Ovary (tissue), 7 donors: ENCODE measurements at regions not wholly inside any gene's neighbourhood (a gene's known extent, or its start where the extent isn't known, plus 50 kb on each side); places are given as distances from the start of the nearest gene placed in this dataset.

ENCODE experiments used
- DNase-seq, 5 donors: peaks; one replicate each; pipeline ENCODE4 v3.0.0-alpha.2; 2019 to 2020
- H3K27ac ChIP-seq, 2 donors: fragments of 200-600 bp; one replicate each; pipeline versions ENCODE4 v1.5.1 to v1.8.0; 2019 to 2022
- H3K27me3 ChIP-seq: fragments of 200-600 bp; one replicate; pipeline ENCODE4 v1.8.0; 2022
- H3K36me3 ChIP-seq: fragments of 200-600 bp; sonication (generic); one replicate; pipeline ENCODE4 v1.5.1; 2019
- H3K4me1 ChIP-seq: one replicate; pipeline ENCODE4 v1.8.1; 2013; ENCODE audit warnings: mild to moderate bottlenecking, moderate library complexity; ENCODE audit not compliant: insufficient read depth
- H3K4me3 ChIP-seq: fragments of 200-600 bp; sonication (generic); one replicate; pipeline ENCODE4 v1.5.1; 2017
- H3K9me3 ChIP-seq, 2 donors: fragments of 200-600 bp in 1 of 2; sonication (generic) in 1 of 2; one replicate each; pipeline versions ENCODE4 v1.5.1 to v1.8.1; 2013 to 2019; ENCODE audit warnings: mild to moderate bottlenecking in 1 of 2, moderate library complexity in 1 of 2
- CTCF ChIP-seq, 3 donors: fragments of 450-650 bp in 2 of 3; fragments of 200-600 bp in 1 of 3; IDR thresholded peaks; one replicate each; pipeline versions ENCODE4 v1.5.1 to v1.8.0; 2016 to 2022; ENCODE audit warnings: antibody characterized with exemption in 3 of 3, mild to moderate bottlenecking in 1 of 3
- EP300 ChIP-seq: sonication (generic); formaldehyde crosslinking; IDR thresholded peaks from one replicate; pipeline ENCODE4 v1.6.1; 2017; ENCODE audit warnings: antibody characterized with exemption
- POLR2A ChIP-seq: fragments of 450-650 bp; IDR thresholded peaks from one replicate; pipeline ENCODE4 v1.6.1; 2017; ENCODE audit warnings: antibody characterized with exemption, mild to moderate bottlenecking, moderate library complexity
- WGBS, 3 donors: extraction: QIAGEN DNeasy Blood & Tissue Kit in 1 of 3; methylation state at CpG; one replicate each; pipeline versions ENCODE4 v1.1.5 to v1.1.7; 2013 to 2017; 5-methylcytosine and 5-hydroxymethylcytosine counted together
- intact Hi-C, 4 donors: fragments of 100-400 bp; cut with DNase I; formaldehyde crosslinking; loops; one replicate each; pipeline versions ENCODE4 v1.11.0 to v1.15.1; 2022 to 2023
- donor health status: DM: no; HTN: no; CAD: no; lungs with moderate emphysema.
- donor health status: DM: no; HTN: no; CAD: no.
- donor health status: Bipolar disorder and iron deficiency.
- donor health status: DM: no; HTN: no; CAD: no.
- donor health status: DM: yes; HTN: yes; CAD: no.

- TF ChIP-seq CTCF (IDR thresholded peaks at IDR 0.05): no peak
- TF ChIP-seq EP300: no peak
- no peak for TF ChIP-seq POLR2A
- intact Hi-C loops: no loop called here
- 82 to 85% (median 84%) methylated on average over 4 of the region's 4 CpGs for WGBS, 3 donors
These were observed 55.1 kb upstream of the SLC1A1 start for GRCh38 chr9:4435197-4435596.

GRCh38 chr9:4433379-4433778 lies 56.9 kb upstream of the SLC1A1 start:
- WGBS, 3 donors: 71 to 84% (median 81%) methylated on average over 4 of the region's 4 CpGs
- intact Hi-C loops: no loop called here

More at GRCh38 chr9:4435197-4435596, 55.1 kb upstream of the SLC1A1 start:
- Histone ChIP-seq H3K9me3 (no peaks in the 10 kb centered on the region), H3K4me3 (no peak overlapping the region), H3K4me1 (no peaks in the 10 kb centered on the region), H3K27me3 (no peaks in the 10 kb centered on the region), H3K27ac (no peak overlapping the region), H3K36me3 (no peaks in the 10 kb centered on the region)
- no peak for DNase-seq

GRCh38 chr9:4430432-4431261 lies 59.6 kb upstream of the SLC1A1 start:
- intact Hi-C loops: loop anchor here in 1 of 4 donors (1.0 kb wide), 1 partner anchor 131 kb away; no protein-coding TSS in a partner anchor
- WGBS, 3 donors: 68 to 78% (median 77%) methylated on average over 3 of the region's 3 CpGs
- TF ChIP-seq POLR2A (no peak), EP300 (no peak), CTCF (IDR thresholded peaks at IDR 0.05) (no peak)
- no peak overlapping the region for H3K4me3 ChIP-seq
- DNase-seq: no peak
- no peaks in the 10 kb centered on the region for H3K9me3 ChIP-seq
- no peaks in the 10 kb centered on the region for H3K27me3 ChIP-seq
- H3K36me3 ChIP-seq: no peaks in the 10 kb centered on the region
- H3K27ac ChIP-seq: no peak overlapping the region
- no peaks in the 10 kb centered on the region for H3K4me1 ChIP-seq

More at GRCh38 chr9:4433379-4433778, 56.9 kb upstream of the SLC1A1 start:
- no peak overlapping the region for H3K4me3 ChIP-seq
- TF ChIP-seq EP300 (no peak), CTCF (IDR thresholded peaks at IDR 0.05) (no peak), POLR2A (no peak)
- H3K27ac ChIP-seq: no peak overlapping the region
- H3K9me3 ChIP-seq: no peaks in the 10 kb centered on the region
- DNase-seq: no peak
- no peaks in the 10 kb centered on the region for H3K36me3 ChIP-seq
- H3K4me1 ChIP-seq: no peaks in the 10 kb centered on the region
- H3K27me3 ChIP-seq: no peaks in the 10 kb centered on the region

- 84 to 87% (median 87%) methylated on average over 4 of the region's 4 CpGs for WGBS, 3 donors
- H3K4me1 ChIP-seq: no peaks in the 10 kb centered on the region
These were observed 64.8 kb upstream of the SLC1A1 start for GRCh38 chr9:4425319-4426045.

More at GRCh38 chr9:4425319-4426045, 64.8 kb upstream of the SLC1A1 start:
- intact Hi-C loops: no loop called here
- no peak overlapping the region for H3K4me3 ChIP-seq
- no peak overlapping the region for H3K27ac ChIP-seq
- no peaks in the 10 kb centered on the region for H3K36me3 ChIP-seq
- DNase-seq: no peak
- no peaks in the 10 kb centered on the region for H3K27me3 ChIP-seq
- TF ChIP-seq CTCF (IDR thresholded peaks at IDR 0.05): no peak
- no peak for TF ChIP-seq POLR2A
- no peak for TF ChIP-seq EP300
- H3K9me3 ChIP-seq: no peaks in the 10 kb centered on the region
